Osteoblast (primary cell): ENCODE measurements at regions not wholly inside any gene's neighbourhood (a gene's known extent, or its start where the extent isn't known, plus 50 kb on each side); places are given as distances from the start of the nearest gene placed in this dataset.

ENCODE experiments used
- DNase-seq: peaks from one replicate; pipeline ENCODE4 v3.0.0; 2011; ENCODE audit warnings: low spot score, mixed read lengths; ENCODE audit not compliant: insufficient read length; ENCODE audit errors: missing footprints
- H2AFZ ChIP-seq: 2 replicates; pipeline ENCODE4 v1.6.0; 2011; ENCODE audit warnings: mild to moderate bottlenecking, low read length
- H3K27ac ChIP-seq: 2 replicates; pipeline ENCODE4 v1.5.1; 2011; ENCODE audit warnings: mild to moderate bottlenecking, low read depth, low read length, moderate library complexity
- H3K27me3 ChIP-seq: 2 replicates; pipeline ENCODE4 v1.6.0; 2012; ENCODE audit warnings: mild to moderate bottlenecking, control low read depth, inconsistent platforms, low read length, moderate library complexity; ENCODE audit not compliant: insufficient read depth
- H3K36me3 ChIP-seq: 2 replicates; pipeline ENCODE4 v1.5.1; 2011; ENCODE audit warnings: mild to moderate bottlenecking, low read length, control low read depth, moderate library complexity; ENCODE audit not compliant: insufficient read depth
- H3K4me1 ChIP-seq: 2 replicates; pipeline ENCODE4 v1.5.1; 2011; ENCODE audit warnings: mild to moderate bottlenecking, low read length, control low read depth, moderate library complexity; ENCODE audit not compliant: insufficient read depth
- H3K4me2 ChIP-seq: 2 replicates; pipeline ENCODE4 v1.6.0; 2011; ENCODE audit warnings: mild to moderate bottlenecking, low read length; ENCODE audit not compliant: insufficient read depth
- H3K4me3 ChIP-seq: fragments of 200-600 bp; sonication (generic); 3 replicates; pipeline ENCODE4 v1.5.1; 2012; ENCODE audit warnings: mild to moderate bottlenecking, low read length, inconsistent platforms; ENCODE audit not compliant: insufficient read depth
- H3K79me2 ChIP-seq: 2 replicates; pipeline ENCODE4 v1.6.0; 2012; ENCODE audit warnings: mild to moderate bottlenecking, low read length, control low read depth, inconsistent platforms; ENCODE audit not compliant: insufficient read depth
- H3K9me3 ChIP-seq: 2 replicates; pipeline ENCODE4 v1.5.1; 2011; ENCODE audit warnings: low read depth, low read length, control low read depth
- H4K20me1 ChIP-seq: 2 replicates; pipeline ENCODE4 v1.6.0; 2012; ENCODE audit warnings: mild to moderate bottlenecking, low read length, control low read depth; ENCODE audit not compliant: insufficient read depth
- CTCF ChIP-seq: IDR thresholded peaks from 2 replicates; pipeline ENCODE4 v1.5.1; 2011; ENCODE audit warnings: mild to moderate bottlenecking, low read depth, low read length, moderate library complexity; ENCODE audit errors: extremely low read depth

GRCh38 chr4:156606554-156607477 lies 364.8 kb downstream of the PDGFC start:
- no peaks in the 10 kb centered on the region for H3K79me2 ChIP-seq
- TF ChIP-seq CTCF: no peak
- no peaks in the 10 kb centered on the region for H3K9me3 ChIP-seq
- peak overlapping the region; percentile 27 for H3K4me2 ChIP-seq
- H3K36me3 ChIP-seq: no peaks in the 10 kb centered on the region
- H3K27me3 ChIP-seq: no peaks in the 10 kb centered on the region
- peak overlapping the region; percentile 67 for H3K27ac ChIP-seq
- DNase-seq: no peak
- H3K4me1 ChIP-seq: peaks cover 13% of the 10 kb centered on the region
- H4K20me1 ChIP-seq: no peaks in the 10 kb centered on the region
- H2AFZ ChIP-seq: peak overlapping the region; percentile 64
- H3K4me3 ChIP-seq: no peak overlapping the region

GRCh38 chr4:156598138-156598681 lies 373.4 kb downstream of the PDGFC start:
- H3K4me2 ChIP-seq: peak overlapping the region; percentile 46
- peak overlapping the region; percentile 23 for H2AFZ ChIP-seq
- H3K27ac ChIP-seq: no peak overlapping the region

GRCh38 chr4:156596706-156597329 lies 374.8 kb downstream of the PDGFC start:
- Histone ChIP-seq H4K20me1 (no peaks in the 10 kb centered on the region), H3K9me3 (no peaks in the 10 kb centered on the region), H3K4me2 (no peak overlapping the region)

More at GRCh38 chr4:156598138-156598681, 373.4 kb downstream of the PDGFC start:
- Histone ChIP-seq H3K79me2 (no peaks in the 10 kb centered on the region), H3K9me3 (no peaks in the 10 kb centered on the region), H3K4me3 (no peak overlapping the region), H3K36me3 (no peaks in the 10 kb centered on the region), H4K20me1 (no peaks in the 10 kb centered on the region), H3K27me3 (no peaks in the 10 kb centered on the region), H3K4me1 (peaks cover 18% of the 10 kb centered on the region)
- no peak for TF ChIP-seq CTCF
- DNase-seq: peak; percentile 77

More at GRCh38 chr4:156596706-156597329, 374.8 kb downstream of the PDGFC start:
- Histone ChIP-seq H3K27ac (no peak overlapping the region), H3K27me3 (no peaks in the 10 kb centered on the region), H3K36me3 (no peaks in the 10 kb centered on the region), H3K79me2 (no peaks in the 10 kb centered on the region), H3K4me1 (peaks cover 18% of the 10 kb centered on the region), H2AFZ (no peak overlapping the region), H3K4me3 (no peak overlapping the region)
- no peak for TF ChIP-seq CTCF
- DNase-seq: no peak
